Thymus (tissue), 11 donors: ENCODE measurements at regions not wholly inside any gene's neighbourhood (a gene's known extent, or its start where the extent isn't known, plus 50 kb on each side); places are given as distances from the start of the nearest gene placed in this dataset.
"Not testable (repeated sequence)": the region's sequence is repeated elsewhere in the genome, so short reads cannot be mapped to it uniquely, and the experiment has no call there.

ENCODE experiments used
- DNase-seq, 9 donors: peaks; one replicate each; pipeline ENCODE4 v3.0.0-alpha.2; 2013; ENCODE audit warnings: low spot score in 9 of 9, low read depth in 6 of 9, missing footprints in 1 of 9
- H3K27ac ChIP-seq, 2 donors: one replicate each; pipeline ENCODE4 v1.5.1; 2013; ENCODE audit warnings: control low read depth in 1 of 2, low read depth in 1 of 2, low read length in 1 of 2, mild to moderate bottlenecking in 1 of 2, moderate library complexity in 1 of 2
- H3K27me3 ChIP-seq, 2 donors: one replicate each; pipeline ENCODE4 v1.5.1; 2013; ENCODE audit warnings: low read length in 1 of 2; ENCODE audit not compliant: control insufficient read depth in 2 of 2, insufficient read depth in 1 of 2
- H3K36me3 ChIP-seq, 2 donors: one replicate each; pipeline ENCODE4 v1.5.1; 2013; ENCODE audit warnings: low read length in 1 of 2, mild to moderate bottlenecking in 1 of 2, moderate library complexity in 1 of 2; ENCODE audit not compliant: control insufficient read depth in 2 of 2, insufficient read depth in 2 of 2
- H3K4me1 ChIP-seq, 2 donors: one replicate each; pipeline ENCODE4 v1.5.1; 2013; ENCODE audit warnings: low read length in 2 of 2; ENCODE audit not compliant: control insufficient read depth in 2 of 2, insufficient read depth in 2 of 2
- H3K4me3 ChIP-seq, 2 donors: one replicate each; pipeline ENCODE4 v1.5.1; 2013; ENCODE audit warnings: low read length in 2 of 2, control low read depth in 1 of 2, mild to moderate bottlenecking in 1 of 2
- H3K9me3 ChIP-seq, 2 donors: one replicate each; pipeline ENCODE4 v1.5.1; 2013; ENCODE audit warnings: low read length in 1 of 2, mild to moderate bottlenecking in 1 of 2; ENCODE audit not compliant: control insufficient read depth in 2 of 2, insufficient read depth in 1 of 2
- WGBS: extraction: QIAGEN DNeasy Blood & Tissue Kit; methylation state at CpG from one replicate; pipeline ENCODE4 v1.1.7; 2013; 5-methylcytosine and 5-hydroxymethylcytosine counted together
- donor health status: healthy.

GRCh38 chr4:111136438-111136837 is 513.6 kb upstream of the PITX2 start:
- WGBS = 84% methylated on average over 1 of the region's 1 CpG
- no peak for DNase-seq
- H3K9me3 ChIP-seq = peaks cover 0 to 9% of the 10 kb centered on the region in 2 donors
- no peaks in the 10 kb centered on the region for H3K27me3 ChIP-seq
- H3K27ac ChIP-seq = no peak overlapping the region
- H3K4me1 ChIP-seq = no peaks in the 10 kb centered on the region
- no peak overlapping the region for H3K4me3 ChIP-seq
- H3K36me3 ChIP-seq = no peaks in the 10 kb centered on the region

GRCh38 chr4:111136967-111137366 is 514.1 kb upstream of the PITX2 start:
- Histone ChIP-seq H3K27me3 (no peaks in the 10 kb centered on the region), H3K9me3 (peaks cover 0 to 9% of the 10 kb centered on the region in 2 donors), H3K36me3 (no peaks in the 10 kb centered on the region), H3K4me3 (no peak overlapping the region), H3K4me1 (no peaks in the 10 kb centered on the region), H3K27ac (no peak overlapping the region)
- no peak for DNase-seq

- Histone ChIP-seq H3K9me3 (no peaks in the 10 kb centered on the region), H3K4me3 (no peak overlapping the region), H3K36me3 (no peaks in the 10 kb centered on the region), H3K27ac (no peak overlapping the region), H3K27me3 (no peaks in the 10 kb centered on the region), H3K4me1 (no peaks in the 10 kb centered on the region)
- no peak for DNase-seq
Observed at GRCh38 chr4:111143510-111143909, 520.6 kb upstream of the PITX2 start.

GRCh38 chr4:111154934-111155333 is 532.1 kb upstream of the PITX2 start:
- Histone ChIP-seq H3K27ac (no peak overlapping the region), H3K4me3 (no peak overlapping the region), H3K27me3 (no peaks in the 10 kb centered on the region), H3K9me3 (peaks cover 0 to 21% of the 10 kb centered on the region in 2 donors), H3K4me1 (no peaks in the 10 kb centered on the region), H3K36me3 (no peaks in the 10 kb centered on the region)
- no peak for DNase-seq
- 77% methylated on average over 6 of the region's 6 CpGs for WGBS

GRCh38 chr4:111164556-111164955 is 541.7 kb upstream of the PITX2 start:
- peaks cover 0 to 13% of the 10 kb centered on the region in 2 donors for H3K9me3 ChIP-seq
- not testable (repeated sequence) for H3K36me3 ChIP-seq, H3K4me3 ChIP-seq, H3K4me1 ChIP-seq, H3K27me3 ChIP-seq, H3K27ac ChIP-seq, DNase-seq
- 59% methylated on average over 4 of the region's 4 CpGs for WGBS

- no peaks in the 10 kb centered on the region for H3K36me3 ChIP-seq
- no peak for DNase-seq
Observed at GRCh38 chr4:111174331-111174730, 551.5 kb upstream of the PITX2 start.

GRCh38 chr4:111178231-111178630 is 555.4 kb upstream of the PITX2 start:
- Histone ChIP-seq H3K27me3 (no peaks in the 10 kb centered on the region), H3K27ac (no peak overlapping the region), H3K9me3 (peaks cover 0 to 7% of the 10 kb centered on the region in 2 donors), H3K4me1 (no peaks in the 10 kb centered on the region), H3K36me3 (no peaks in the 10 kb centered on the region), H3K4me3 (no peak overlapping the region)
- DNase-seq = no peak

More at GRCh38 chr4:111174331-111174730, 551.5 kb upstream of the PITX2 start:
- no peak overlapping the region for H3K4me3 ChIP-seq
- H3K4me1 ChIP-seq = no peaks in the 10 kb centered on the region
- no peaks in the 10 kb centered on the region for H3K27me3 ChIP-seq
- no peak overlapping the region for H3K27ac ChIP-seq
- H3K9me3 ChIP-seq = no peaks in the 10 kb centered on the region

GRCh38 chr4:111187108-111187507 is 564.2 kb upstream of the PITX2 start:
- Histone ChIP-seq H3K36me3 (no peaks in the 10 kb centered on the region), H3K4me1 (no peaks in the 10 kb centered on the region), H3K27ac (no peak overlapping the region), H3K27me3 (no peaks in the 10 kb centered on the region), H3K4me3 (no peak overlapping the region), H3K9me3 (peaks cover 0 to 7% of the 10 kb centered on the region in 2 donors)
- 97% methylated on average over 2 of the region's 2 CpGs for WGBS
- DNase-seq = no peak

- no peak for DNase-seq
- Histone ChIP-seq H3K27ac (no peak overlapping the region), H3K9me3 (no peaks in the 10 kb centered on the region), H3K4me1 (no peaks in the 10 kb centered on the region), H3K36me3 (no peaks in the 10 kb centered on the region), H3K27me3 (no peaks in the 10 kb centered on the region), H3K4me3 (no peak overlapping the region)
- 83% methylated on average over 1 of the region's 1 CpG for WGBS
Observed at GRCh38 chr4:111198446-111198845, 575.6 kb upstream of the PITX2 start.

GRCh38 chr4:111204797-111205196 is 581.9 kb upstream of the PITX2 start:
- Histone ChIP-seq H3K4me1 (no peaks in the 10 kb centered on the region), H3K4me3 (no peak overlapping the region), H3K9me3 (no peaks in the 10 kb centered on the region), H3K27me3 (no peaks in the 10 kb centered on the region), H3K36me3 (no peaks in the 10 kb centered on the region), H3K27ac (no peak overlapping the region)
- WGBS = 86% methylated on average over 4 of the region's 4 CpGs
- no peak for DNase-seq
